ENCODE measurements at regions not wholly inside any gene's neighbourhood (a gene's known extent, or its start where the extent isn't known, plus 50 kb on each side); places are given as distances from the start of the nearest gene placed in this dataset.

DNA sequence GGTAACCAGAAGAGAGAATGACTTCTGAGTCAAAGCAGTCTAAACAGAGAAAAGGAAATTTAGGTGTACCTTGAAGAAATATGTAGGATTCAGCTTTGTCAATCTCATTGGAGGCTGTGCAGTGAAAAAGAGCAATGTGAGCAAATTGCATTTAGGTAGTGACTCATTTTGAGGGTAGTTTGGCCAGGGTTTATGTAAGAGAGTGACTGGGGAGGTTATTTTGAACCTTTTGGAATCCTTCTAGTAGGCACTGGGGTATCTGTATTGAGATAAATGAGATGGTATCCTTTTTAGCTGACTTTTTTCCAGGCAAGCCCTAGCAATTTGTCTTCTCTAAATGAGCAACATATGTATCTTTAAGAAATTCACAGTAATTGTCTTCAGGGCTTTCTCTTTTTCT, 95.9 kb downstream of the DISP1 start:
- TF ChIP-seq JUN (IDR thresholded peaks at IDR 0.05; ENCODE audit: borderline replicate concordance, insufficient read depth, insufficient read length, low read depth) (no peak), GATA2 (IDR thresholded peaks at IDR 0.05; ENCODE audit: insufficient read depth, insufficient read length, low read depth, low read length) (no peak)
- intact Hi-C loops (cut with micrococcal nuclease), result no loop called here
- Histone ChIP-seq H3K27ac (ENCODE audit: insufficient read depth, low read depth, low read length) (no peak overlapping the region), H3K9me3 (replicated peaks; ENCODE audit: control insufficient read depth, insufficient read depth, low read length) (no peaks in the 10 kb centered on the region), H3K9ac (replicated peaks; ENCODE audit: extremely low read depth, insufficient read depth, low read length) (no peak overlapping the region), H2AFZ (ENCODE audit: low read depth, low read length) (no peak overlapping the region), H3K4me1 (ENCODE audit: control insufficient read depth, extremely low read depth, insufficient read depth, low read length) (peaks cover 6% of the 10 kb centered on the region), H3K4me2 (ENCODE audit: insufficient read depth, low read length) (no peak overlapping the region), H3K36me3 (ENCODE audit: control insufficient read depth in 2 of 2, extremely low read depth in 1 of 2, insufficient read depth in 2 of 2, low read length in 2 of 2) (no peaks in the 10 kb centered on the region), H3K4me3 (replicated peaks in 1 of 3; ENCODE audit: insufficient read depth in 1 of 3, low read depth in 1 of 3, low read length in 3 of 3) (no peak overlapping the region), H3K9me1 (replicated peaks; ENCODE audit: control insufficient read depth, extremely low read depth, insufficient read depth, low read length) (no peaks in the 10 kb centered on the region), H3K79me2 (ENCODE audit: control insufficient read depth, insufficient read depth, low read length) (no peaks in the 10 kb centered on the region), H3K27me3 (ENCODE audit: control insufficient read depth in 2 of 2, insufficient read depth in 2 of 2, low read length in 2 of 2) (no peaks in the 10 kb centered on the region), H4K20me1 (replicated peaks; ENCODE audit: control insufficient read depth, extremely low read depth, insufficient read depth, low read length) (no peaks in the 10 kb centered on the region)
- ChIA-PET CTCF (interaction anchor here (0.8 kb wide), 1 partner anchor 213 kb away, joined by 5 read pairs; no protein-coding TSS in a partner anchor), POLR2A (no interaction called here)
- DNase-seq (ENCODE audit: low read depth, low spot score), result no peak
- no TSS peak for BruUV-seq (replicated peaks)
- FAIRE-seq, result no peak
- dilution Hi-C loops (cut with MboI; ENCODE audit: extremely low pct_ligation_motif_present, low sequenced_read_pairs), result no loop called here

- ChIA-PET CTCF (no interaction called here), POLR2A (no interaction called here)
- Histone ChIP-seq H3K9ac (replicated peaks; ENCODE audit: extremely low read depth, insufficient read depth, low read length) (no peak overlapping the region), H3K79me2 (ENCODE audit: control insufficient read depth, insufficient read depth, low read length) (no peaks in the 10 kb centered on the region), H3K4me3 (replicated peaks in 1 of 3; ENCODE audit: insufficient read depth in 1 of 3, low read depth in 1 of 3, low read length in 3 of 3) (no peak overlapping the region), H4K20me1 (replicated peaks; ENCODE audit: control insufficient read depth, extremely low read depth, insufficient read depth, low read length) (no peaks in the 10 kb centered on the region), H2AFZ (ENCODE audit: low read depth, low read length) (no peak overlapping the region), H3K9me3 (replicated peaks; ENCODE audit: control insufficient read depth, insufficient read depth, low read length) (no peaks in the 10 kb centered on the region), H3K4me1 (ENCODE audit: control insufficient read depth, extremely low read depth, insufficient read depth, low read length) (peaks cover 6% of the 10 kb centered on the region), H3K4me2 (ENCODE audit: insufficient read depth, low read length) (no peak overlapping the region), H3K27ac (ENCODE audit: insufficient read depth, low read depth, low read length) (no peak overlapping the region), H3K9me1 (replicated peaks; ENCODE audit: control insufficient read depth, extremely low read depth, insufficient read depth, low read length) (no peaks in the 10 kb centered on the region), H3K27me3 (ENCODE audit: control insufficient read depth in 2 of 2, insufficient read depth in 2 of 2, low read length in 2 of 2) (no peaks in the 10 kb centered on the region), H3K36me3 (ENCODE audit: control insufficient read depth in 2 of 2, extremely low read depth in 1 of 2, insufficient read depth in 2 of 2, low read length in 2 of 2) (no peaks in the 10 kb centered on the region)
- no TSS peak for BruUV-seq (replicated peaks)
- DNase-seq (ENCODE audit: low read depth, low spot score) (no peak), FAIRE-seq (no peak)
- no peak for TF ChIP-seq EZH2 (IDR thresholded peaks at IDR 0.05; ENCODE audit: borderline replicate concordance, low read depth, low read length, severe bottlenecking)
- TF ChIP-seq GATA2 (IDR thresholded peaks at IDR 0.05; ENCODE audit: insufficient read depth, insufficient read length, low read depth, low read length), result no peak
- TF ChIP-seq, protein P1, sequence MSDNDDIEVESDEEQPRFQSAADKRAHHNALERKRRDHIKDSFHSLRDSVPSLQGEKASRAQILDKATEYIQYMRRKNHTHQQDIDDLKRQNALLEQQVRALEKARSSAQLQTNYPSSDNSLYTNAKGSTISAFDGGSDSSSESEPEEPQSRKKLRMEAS (IDR thresholded peaks at IDR 0.05; ENCODE audit: insufficient read depth, insufficient read length), result no peak
- no peak for TF ChIP-seq POLR2A (IDR thresholded peaks at IDR 0.05; ENCODE audit: low read depth, low read length)
- no peak for TF ChIP-seq CTCF (IDR thresholded peaks at IDR 0.05; ENCODE audit: extremely low read depth in 1 of 2, insufficient read depth in 1 of 2, low read depth in 1 of 2, low read length in 2 of 2)
- no peak for TF ChIP-seq FOS (IDR thresholded peaks at IDR 0.05; ENCODE audit: borderline replicate concordance, insufficient read depth, low read length)
- TF ChIP-seq POLR2AphosphoS5 (IDR thresholded peaks at IDR 0.05; ENCODE audit: insufficient read depth, low read depth, low read length), result no peak
- no peak for TF ChIP-seq JUN (IDR thresholded peaks at IDR 0.05; ENCODE audit: borderline replicate concordance, insufficient read depth, insufficient read length, low read depth)
- no peak for TF ChIP-seq MYC (IDR thresholded peaks at IDR 0.05; ENCODE audit: low read depth, low read length)
- dilution Hi-C loops (cut with MboI; ENCODE audit: extremely low pct_ligation_motif_present, low sequenced_read_pairs) (no loop called here), intact Hi-C loops (cut with micrococcal nuclease) (no loop called here)
Measured at GRCh38 chr1:222911866-222912265, 97.0 kb downstream of the DISP1 start.
